Gastrocnemius medialis (tissue), 4 donors: ENCODE measurements at regions not wholly inside any gene's neighbourhood (a gene's known extent, or its start where the extent isn't known, plus 50 kb on each side); places are given as distances from the start of the nearest gene placed in this dataset.

Experiments used
- POLR2A ChIP-seq, 2 donors: fragments of 450-650 bp; IDR thresholded peaks; one replicate each; pipeline ENCODE4 v1.6.1; 2017; ENCODE audit warnings: antibody characterized with exemption in 2 of 2, mild to moderate bottlenecking in 2 of 2, moderate library complexity in 2 of 2
- TF ChIP-seq, protein P1 (sequence below), 5 experiments: fragments of 450-650 bp in 3 of 5; fragments of 200-600 bp in 2 of 5; sonication (generic) in 2 of 5; IDR thresholded peaks in 4 of 5; conservative IDR thresholded peaks in 1 of 5; 1 replicate in 4 of 5; 2 replicates in 1 of 5; pipeline ENCODE4 v1.5.1; 2016 to 2019; ENCODE audit warnings: antibody characterized with exemption in 5 of 5, mild to moderate bottlenecking in 3 of 5, moderate library complexity in 3 of 5

DNA sequence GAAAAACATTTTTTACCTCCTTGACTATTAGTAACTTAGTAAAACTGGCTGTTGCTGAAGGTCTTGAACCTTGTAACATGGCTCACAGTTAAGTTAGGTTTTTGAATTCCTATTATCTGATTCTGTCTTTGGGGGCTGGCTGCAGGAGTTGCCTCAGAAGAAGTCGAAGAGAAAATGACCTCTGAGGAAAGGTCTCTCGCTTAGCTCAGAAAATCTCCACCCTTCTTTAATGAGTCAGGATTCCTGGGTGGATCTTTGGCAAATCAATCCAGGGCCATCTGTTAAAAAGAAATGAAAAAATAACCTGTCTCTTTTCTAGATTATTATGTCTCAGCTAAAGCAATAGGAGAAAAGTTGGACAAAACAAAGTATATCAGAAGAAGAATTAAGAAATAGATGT lies 267.8 kb upstream of the SEMA3C start:
- TF ChIP-seq, protein P1, sequence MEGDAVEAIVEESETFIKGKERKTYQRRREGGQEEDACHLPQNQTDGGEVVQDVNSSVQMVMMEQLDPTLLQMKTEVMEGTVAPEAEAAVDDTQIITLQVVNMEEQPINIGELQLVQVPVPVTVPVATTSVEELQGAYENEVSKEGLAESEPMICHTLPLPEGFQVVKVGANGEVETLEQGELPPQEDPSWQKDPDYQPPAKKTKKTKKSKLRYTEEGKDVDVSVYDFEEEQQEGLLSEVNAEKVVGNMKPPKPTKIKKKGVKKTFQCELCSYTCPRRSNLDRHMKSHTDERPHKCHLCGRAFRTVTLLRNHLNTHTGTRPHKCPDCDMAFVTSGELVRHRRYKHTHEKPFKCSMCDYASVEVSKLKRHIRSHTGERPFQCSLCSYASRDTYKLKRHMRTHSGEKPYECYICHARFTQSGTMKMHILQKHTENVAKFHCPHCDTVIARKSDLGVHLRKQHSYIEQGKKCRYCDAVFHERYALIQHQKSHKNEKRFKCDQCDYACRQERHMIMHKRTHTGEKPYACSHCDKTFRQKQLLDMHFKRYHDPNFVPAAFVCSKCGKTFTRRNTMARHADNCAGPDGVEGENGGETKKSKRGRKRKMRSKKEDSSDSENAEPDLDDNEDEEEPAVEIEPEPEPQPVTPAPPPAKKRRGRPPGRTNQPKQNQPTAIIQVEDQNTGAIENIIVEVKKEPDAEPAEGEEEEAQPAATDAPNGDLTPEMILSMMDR (IDR thresholded peaks at IDR 0.05 in 4 of 5, conservative IDR thresholded peaks at IDR 0.05 in 1 of 5) = no peak
- TF ChIP-seq POLR2A (IDR thresholded peaks at IDR 0.05) = no peak
